Sigmoid colon (tissue), 4 donors: ENCODE measurements at regions not wholly inside any gene's neighbourhood (a gene's known extent, or its start where the extent isn't known, plus 50 kb on each side); places are given as distances from the start of the nearest gene placed in this dataset.

Source experiments
- CTCF ChIP-seq, 4 experiments: fragments of 450-650 bp in 3 of 4; fragments of 200-600 bp in 1 of 4; IDR thresholded peaks; one replicate each; pipeline ENCODE4 v1.5.1; 2016 to 2019; ENCODE audit warnings: antibody characterized with exemption in 4 of 4, mild to moderate bottlenecking in 3 of 4, moderate library complexity in 2 of 4
- EP300 ChIP-seq, 4 donors: sonication (generic); formaldehyde crosslinking; IDR thresholded peaks; one replicate each; pipeline ENCODE4 v1.6.1; 2017; ENCODE audit warnings: antibody characterized with exemption in 4 of 4

DNA sequence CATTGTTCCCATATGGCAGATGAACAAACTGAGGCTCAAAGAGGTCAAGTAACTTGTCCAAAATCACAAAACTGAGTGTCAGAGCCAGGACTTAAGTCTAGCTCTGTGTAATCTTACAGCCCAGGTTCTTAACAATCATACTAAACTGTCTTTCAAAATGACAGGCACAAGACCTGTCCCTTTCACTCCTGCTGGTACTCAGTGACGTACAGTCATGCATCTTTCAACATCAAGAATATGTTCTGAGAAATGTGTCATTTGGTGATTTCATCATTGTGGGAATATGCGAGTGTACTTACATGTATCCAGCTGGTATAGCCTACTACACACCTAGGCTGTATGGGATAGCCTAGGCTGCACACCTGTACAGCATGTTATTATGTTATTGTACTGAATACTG lies 646.8 kb upstream of the WWC1 start:
- TF ChIP-seq EP300 (IDR thresholded peaks at IDR 0.05): no peak
- TF ChIP-seq CTCF (IDR thresholded peaks at IDR 0.05): no peak
